Gastroesophageal sphincter (tissue), 4 donors: ENCODE measurements at regions not wholly inside any gene's neighbourhood (a gene's known extent, or its start where the extent isn't known, plus 50 kb on each side); places are given as distances from the start of the nearest gene placed in this dataset.
"Not testable (repeated sequence)": the region's sequence is repeated elsewhere in the genome, so short reads cannot be mapped to it uniquely, and the experiment has no call there.

Experiments used
- ATAC-seq: fragments of 150-250 bp; one replicate; pipeline ENCODE4 v1.9.1; 2016; ENCODE audit warnings: mild to moderate bottlenecking, moderate library complexity
- H3K27ac ChIP-seq, 4 donors: fragments of 200-600 bp; sonication (generic) in 3 of 4; 1 replicate in 3 of 4; 2 replicates in 1 of 4; pipeline ENCODE4 v1.5.1; 2016 to 2019
- H3K27me3 ChIP-seq: fragments of 200-600 bp; sonication (generic); one replicate; pipeline ENCODE4 v1.5.1; 2019
- H3K36me3 ChIP-seq, 2 donors: fragments of 200-600 bp; sonication (generic); one replicate each; pipeline ENCODE4 v1.5.1; 2019; ENCODE audit warnings: control low read depth in 1 of 2
- H3K4me1 ChIP-seq, 3 donors: fragments of 200-600 bp; sonication (generic); 1 replicate in 2 of 3; 2 replicates in 1 of 3; pipeline ENCODE4 v1.5.1; 2016 to 2019; ENCODE audit warnings: control low read depth in 2 of 3
- H3K4me3 ChIP-seq, 2 donors: fragments of 200-600 bp; sonication (generic); one replicate each; pipeline ENCODE4 v1.5.1; 2019; ENCODE audit warnings: mild to moderate bottlenecking in 1 of 2, moderate library complexity in 1 of 2
- H3K9me3 ChIP-seq, 3 donors: fragments of 200-600 bp; sonication (generic); one replicate each; pipeline ENCODE4 v1.5.1; 2017 to 2019; ENCODE audit warnings: control low read depth in 2 of 3
- CTCF ChIP-seq, 4 experiments: fragments of 200-600 bp in 2 of 4; fragments of 450-650 bp in 2 of 4; sonication (generic) in 1 of 4; IDR thresholded peaks; one replicate each; pipeline ENCODE4 v1.5.1; 2017 to 2019; ENCODE audit warnings: antibody characterized with exemption in 4 of 4, mild to moderate bottlenecking in 2 of 4, moderate library complexity in 2 of 4
- EP300 ChIP-seq: sonication (generic); formaldehyde crosslinking; IDR thresholded peaks from one replicate; pipeline ENCODE4 v1.6.1; 2017; ENCODE audit warnings: antibody characterized with exemption, mild to moderate bottlenecking
- POLR2A ChIP-seq, 2 donors: fragments of 450-650 bp; IDR thresholded peaks; one replicate each; pipeline ENCODE4 v1.6.1; 2017; ENCODE audit warnings: antibody characterized with exemption in 2 of 2, mild to moderate bottlenecking in 2 of 2, moderate library complexity in 1 of 2
- POLR2AphosphoS5 ChIP-seq: sonication (generic); formaldehyde crosslinking; IDR thresholded peaks from one replicate; pipeline ENCODE4 v1.6.1; 2017; ENCODE audit warnings: antibody characterized with exemption
- WGBS, 2 donors: methylation state at CpG; one replicate each; pipeline ENCODE4 v1.1.5; 2018; ENCODE audit warnings: low coverage in 1 of 2; 5-methylcytosine and 5-hydroxymethylcytosine counted together

- TF ChIP-seq POLR2A (IDR thresholded peaks at IDR 0.05) (no peak), POLR2AphosphoS5 (no peak), CTCF (IDR thresholded peaks at IDR 0.05) (no peak), EP300 (no peak)
- H3K27me3 ChIP-seq, result no peaks in the 10 kb centered on the region
- no peak for ATAC-seq
- peaks cover 0 to 15% (median 0%) of the 10 kb centered on the region in 3 donors for H3K9me3 ChIP-seq
- no peak overlapping the region for H3K27ac ChIP-seq
- H3K4me1 ChIP-seq, result no peaks in the 10 kb centered on the region
- H3K36me3 ChIP-seq, result no peaks in the 10 kb centered on the region
- H3K4me3 ChIP-seq, result no peak overlapping the region
These were observed 93.6 kb upstream of the PCED1B start for GRCh38 chr12:46985816-46986215.

GRCh38 chr12:46988122-46988521, 91.3 kb upstream of the PCED1B start:
- H3K27ac ChIP-seq, ATAC-seq, H3K4me1 ChIP-seq, H3K4me3 ChIP-seq, H3K27me3 ChIP-seq, H3K36me3 ChIP-seq: not testable (repeated sequence)
- 40 to 67% methylated on average over 1 of the region's 1 CpG for WGBS, 2 donors
- peaks cover 0 to 36% (median 0%) of the 10 kb centered on the region in 3 donors for H3K9me3 ChIP-seq

- Histone ChIP-seq H3K36me3 (no peaks in the 10 kb centered on the region), H3K27ac (no peak overlapping the region), H3K4me1 (no peaks in the 10 kb centered on the region), H3K4me3 (no peak overlapping the region), H3K27me3 (no peaks in the 10 kb centered on the region), H3K9me3 (peaks cover 0 to 36% (median 0%) of the 10 kb centered on the region in 3 donors)
- TF ChIP-seq POLR2AphosphoS5, result no peak
- no peak for TF ChIP-seq POLR2A (IDR thresholded peaks at IDR 0.05)
- TF ChIP-seq CTCF (IDR thresholded peaks at IDR 0.05), result no peak
- no peak for TF ChIP-seq EP300
- 73 to 75% methylated on average over 1 of the region's 1 CpG for WGBS, 2 donors
- ATAC-seq, result no peak
These were observed 89.2 kb upstream of the PCED1B start for GRCh38 chr12:46990211-46990610.

- not testable (repeated sequence) for H3K36me3 ChIP-seq, H3K27ac ChIP-seq, ATAC-seq, H3K4me3 ChIP-seq, H3K4me1 ChIP-seq, H3K27me3 ChIP-seq
- WGBS, 2 donors, result 71% methylated on average over 4 of the region's 6 CpGs; no CpG with 5 or more reads in 1 of the 2 donors
- peaks cover 0 to 36% (median 0%) of the 10 kb centered on the region in 3 donors for H3K9me3 ChIP-seq
These were observed 87.4 kb upstream of the PCED1B start for GRCh38 chr12:46992051-46992450.

- Histone ChIP-seq H3K4me1 (no peaks in the 10 kb centered on the region), H3K36me3 (no peaks in the 10 kb centered on the region), H3K9me3 (no peaks in the 10 kb centered on the region), H3K27ac (no peak overlapping the region), H3K4me3 (no peak overlapping the region), H3K27me3 (no peaks in the 10 kb centered on the region)
- TF ChIP-seq POLR2AphosphoS5 (no peak), POLR2A (IDR thresholded peaks at IDR 0.05) (no peak), EP300 (no peak), CTCF (IDR thresholded peaks at IDR 0.05) (no peak)
- 53 to 71% methylated on average over 4 to 5 of the region's 5 CpGs for WGBS, 2 donors
- ATAC-seq, result no peak
These were observed 80.5 kb upstream of the PCED1B start for GRCh38 chr12:46998811-46999368.

- Histone ChIP-seq H3K4me1 (no peaks in the 10 kb centered on the region), H3K9me3 (no peaks in the 10 kb centered on the region), H3K27ac (no peak overlapping the region), H3K4me3 (no peak overlapping the region), H3K27me3 (no peaks in the 10 kb centered on the region), H3K36me3 (no peaks in the 10 kb centered on the region)
- TF ChIP-seq POLR2A (IDR thresholded peaks at IDR 0.05) (no peak), EP300 (no peak), POLR2AphosphoS5 (no peak)
- 34 to 49% methylated on average over 2 of the region's 2 CpGs for WGBS, 2 donors
- no peak for ATAC-seq
These were observed 74.8 kb upstream of the PCED1B start for GRCh38 chr12:47004634-47005033.
